ENCODE measurements at regions not wholly inside any gene's neighbourhood (a gene's known extent, or its start where the extent isn't known, plus 50 kb on each side); places are given as distances from the start of the nearest gene placed in this dataset.

DNA sequence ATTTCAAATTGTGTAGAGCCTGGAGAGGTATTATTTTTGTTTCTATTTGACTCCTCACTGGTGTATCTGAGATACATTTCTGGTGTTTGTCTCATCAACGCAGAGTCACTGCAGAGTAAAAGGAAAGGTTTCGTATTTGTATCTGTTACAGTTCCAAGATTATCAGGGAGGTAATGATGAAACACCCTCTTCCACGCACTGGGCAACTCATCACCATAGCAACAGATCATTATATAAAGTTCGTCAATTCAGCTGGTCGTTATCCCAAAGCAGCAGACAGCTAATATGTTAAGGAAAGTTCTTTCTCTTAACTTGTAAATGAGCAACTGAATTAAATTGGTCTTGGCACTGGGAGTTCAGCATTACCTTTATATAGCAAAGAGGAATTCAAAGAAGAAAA is 513.5 kb downstream of the MTRR start:
- H3K27ac ChIP-seq (ENCODE audit: control insufficient read depth, insufficient read depth, low read length), result no peak overlapping the region
- no peaks in the 10 kb centered on the region for H3K79me2 ChIP-seq (ENCODE audit: control insufficient read depth, insufficient read depth, low read length)
- dilution Hi-C loops (cut with MboI; ENCODE audit: extremely low pct_ligation_motif_present, low sequenced_read_pairs), result no loop called here
- no peak for FAIRE-seq
- H4K20me1 ChIP-seq (ENCODE audit: control insufficient read depth, extremely low read depth, insufficient read depth, low read length), result no peaks in the 10 kb centered on the region
- DNase-seq (ENCODE audit: low read depth, low spot score), result no peak
- no peak overlapping the region for H3K9ac ChIP-seq (ENCODE audit: control insufficient read depth, extremely low read depth, insufficient read depth, low read length)
- no peaks in the 10 kb centered on the region for H3K9me1 ChIP-seq (ENCODE audit: control insufficient read depth, extremely low read depth, insufficient read depth, low read length)
- H3K36me3 ChIP-seq (ENCODE audit: control insufficient read depth in 2 of 2, extremely low read depth in 1 of 2, insufficient read depth in 2 of 2, low read length in 2 of 2), result no peaks in the 10 kb centered on the region
- TF ChIP-seq EZH2 (IDR thresholded peaks at IDR 0.05; ENCODE audit: low read length), result no peak
- TF ChIP-seq, protein P1, sequence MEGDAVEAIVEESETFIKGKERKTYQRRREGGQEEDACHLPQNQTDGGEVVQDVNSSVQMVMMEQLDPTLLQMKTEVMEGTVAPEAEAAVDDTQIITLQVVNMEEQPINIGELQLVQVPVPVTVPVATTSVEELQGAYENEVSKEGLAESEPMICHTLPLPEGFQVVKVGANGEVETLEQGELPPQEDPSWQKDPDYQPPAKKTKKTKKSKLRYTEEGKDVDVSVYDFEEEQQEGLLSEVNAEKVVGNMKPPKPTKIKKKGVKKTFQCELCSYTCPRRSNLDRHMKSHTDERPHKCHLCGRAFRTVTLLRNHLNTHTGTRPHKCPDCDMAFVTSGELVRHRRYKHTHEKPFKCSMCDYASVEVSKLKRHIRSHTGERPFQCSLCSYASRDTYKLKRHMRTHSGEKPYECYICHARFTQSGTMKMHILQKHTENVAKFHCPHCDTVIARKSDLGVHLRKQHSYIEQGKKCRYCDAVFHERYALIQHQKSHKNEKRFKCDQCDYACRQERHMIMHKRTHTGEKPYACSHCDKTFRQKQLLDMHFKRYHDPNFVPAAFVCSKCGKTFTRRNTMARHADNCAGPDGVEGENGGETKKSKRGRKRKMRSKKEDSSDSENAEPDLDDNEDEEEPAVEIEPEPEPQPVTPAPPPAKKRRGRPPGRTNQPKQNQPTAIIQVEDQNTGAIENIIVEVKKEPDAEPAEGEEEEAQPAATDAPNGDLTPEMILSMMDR (optimal IDR thresholded peaks at IDR 0.05 in 1 of 3, IDR thresholded peaks at IDR 0.05 in 1 of 3, conservative IDR thresholded peaks at IDR 0.05 in 1 of 3; ENCODE audit: extremely low read depth in 1 of 3, insufficient read depth in 2 of 3, low read length in 3 of 3), result no peak
- no peaks in the 10 kb centered on the region for H3K9me3 ChIP-seq (ENCODE audit: control insufficient read depth, low read depth, low read length)
- no peaks in the 10 kb centered on the region for H3K4me1 ChIP-seq (ENCODE audit: control insufficient read depth, extremely low read depth, insufficient read depth, low read length)
- no peak overlapping the region for H3K4me2 ChIP-seq (ENCODE audit: control insufficient read depth, extremely low read depth, insufficient read depth, low read depth, low read length)
- no peaks in the 10 kb centered on the region for H3K27me3 ChIP-seq (ENCODE audit: control insufficient read depth, extremely low read depth, insufficient read depth, low read length)
- H2AFZ ChIP-seq (ENCODE audit: control insufficient read depth, low read length), result no peak overlapping the region
- H3K4me3 ChIP-seq (ENCODE audit: control insufficient read depth in 2 of 3, extremely low read depth in 1 of 3, insufficient read depth in 2 of 3, low read depth in 1 of 3, low read length in 3 of 3), result no peak overlapping the region

DNA sequence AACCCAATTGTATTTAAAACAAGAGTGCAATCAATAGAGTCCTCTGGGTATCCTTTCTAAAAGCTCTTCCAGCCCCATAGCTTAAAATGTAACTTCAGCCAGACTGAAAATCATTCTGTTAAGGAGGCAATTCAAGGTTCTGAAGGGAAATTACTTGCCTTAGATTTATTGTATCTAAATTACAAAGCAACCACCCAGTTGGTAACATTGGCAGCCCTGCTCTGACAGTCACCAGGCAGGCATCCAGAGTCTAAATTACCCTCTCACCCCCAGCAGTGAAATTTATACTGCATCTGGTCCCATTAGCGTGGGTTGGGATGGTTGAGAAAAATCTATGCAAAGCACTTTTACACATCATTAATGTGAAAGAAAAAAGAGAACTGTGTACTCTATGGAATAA is 514.7 kb downstream of the MTRR start:
- Histone ChIP-seq H3K9ac (ENCODE audit: control insufficient read depth, extremely low read depth, insufficient read depth, low read length) (no peak overlapping the region), H3K27ac (ENCODE audit: control insufficient read depth, insufficient read depth, low read length) (no peak overlapping the region), H3K4me2 (ENCODE audit: control insufficient read depth, extremely low read depth, insufficient read depth, low read depth, low read length) (no peak overlapping the region), H3K9me1 (ENCODE audit: control insufficient read depth, extremely low read depth, insufficient read depth, low read length) (no peaks in the 10 kb centered on the region), H2AFZ (ENCODE audit: control insufficient read depth, low read length) (no peak overlapping the region), H3K4me3 (ENCODE audit: control insufficient read depth in 2 of 3, extremely low read depth in 1 of 3, insufficient read depth in 2 of 3, low read depth in 1 of 3, low read length in 3 of 3) (no peak overlapping the region), H3K9me3 (ENCODE audit: control insufficient read depth, low read depth, low read length) (no peaks in the 10 kb centered on the region), H3K79me2 (ENCODE audit: control insufficient read depth, insufficient read depth, low read length) (no peaks in the 10 kb centered on the region), H3K4me1 (ENCODE audit: control insufficient read depth, extremely low read depth, insufficient read depth, low read length) (no peaks in the 10 kb centered on the region), H4K20me1 (ENCODE audit: control insufficient read depth, extremely low read depth, insufficient read depth, low read length) (no peaks in the 10 kb centered on the region), H3K27me3 (ENCODE audit: control insufficient read depth, extremely low read depth, insufficient read depth, low read length) (no peaks in the 10 kb centered on the region), H3K36me3 (ENCODE audit: control insufficient read depth in 2 of 2, extremely low read depth in 1 of 2, insufficient read depth in 2 of 2, low read length in 2 of 2) (no peaks in the 10 kb centered on the region)
- dilution Hi-C loops (cut with MboI; ENCODE audit: extremely low pct_ligation_motif_present, low sequenced_read_pairs), result no loop called here
- no peak for FAIRE-seq
- no peak for DNase-seq (ENCODE audit: low read depth, low spot score)
- no peak for TF ChIP-seq EZH2 (IDR thresholded peaks at IDR 0.05; ENCODE audit: low read length)
- TF ChIP-seq, protein P1 (optimal IDR thresholded peaks at IDR 0.05 in 1 of 3, IDR thresholded peaks at IDR 0.05 in 1 of 3, conservative IDR thresholded peaks at IDR 0.05 in 1 of 3; ENCODE audit: extremely low read depth in 1 of 3, insufficient read depth in 2 of 3, low read length in 3 of 3), result no peak

Measured in keratinocyte (primary cell).